AG08396 (cell line): ENCODE measurements at regions not wholly inside any gene's neighbourhood (a gene's known extent, or its start where the extent isn't known, plus 50 kb on each side); places are given as distances from the start of the nearest gene placed in this dataset.

Experiments used
- DNase-seq: peaks from one replicate; pipeline ENCODE4 v3.0.0; 2012; ENCODE audit warnings: low spot score, mixed read lengths

GRCh38 chr18:76684265-76684664, 138.1 kb upstream of the ZNF236 start:
- no peak for DNase-seq

- no peak for DNase-seq
Observed at GRCh38 chr18:76679945-76680344, 142.4 kb upstream of the ZNF236 start.

- no peak for DNase-seq
Observed at GRCh38 chr18:76679259-76679658, 143.1 kb upstream of the ZNF236 start.

- no peak for DNase-seq
Observed at GRCh38 chr18:76678248-76678647, 144.1 kb upstream of the ZNF236 start.

GRCh38 chr18:76674596-76674995, 147.8 kb upstream of the ZNF236 start:
- DNase-seq: no peak

GRCh38 chr18:76673281-76674185, 148.8 kb upstream of the ZNF236 start:
- no peak for DNase-seq

GRCh38 chr18:76672627-76673026, 149.7 kb upstream of the ZNF236 start:
- DNase-seq: peak; percentile 22

- DNase-seq: no peak
Observed at GRCh38 chr18:76670564-76671288, 151.6 kb upstream of the ZNF236 start.

GRCh38 chr18:76668546-76668945, 153.8 kb upstream of the ZNF236 start:
- no peak for DNase-seq

GRCh38 chr18:76668119-76668518, 154.2 kb upstream of the ZNF236 start:
- no peak for DNase-seq

GRCh38 chr18:76667603-76668002, 154.8 kb upstream of the ZNF236 start:
- DNase-seq: no peak

GRCh38 chr18:76662626-76663025, 159.7 kb upstream of the ZNF236 start:
- no peak for DNase-seq

- no peak for DNase-seq
Observed at GRCh38 chr18:76660571-76661192, 161.7 kb upstream of the ZNF236 start.

GRCh38 chr18:76658627-76659026, 163.6 kb upstream of the ZNF516 start:
- no peak for DNase-seq

GRCh38 chr18:76657911-76658470, 162.9 kb upstream of the ZNF516 start:
- DNase-seq: no peak

GRCh38 chr18:76656925-76657827, 162.1 kb upstream of the ZNF516 start:
- no peak for DNase-seq

GRCh38 chr18:76654577-76654976, 159.5 kb upstream of the ZNF516 start:
- no peak for DNase-seq

- no peak for DNase-seq
Observed at GRCh38 chr18:76647322-76647721, 152.3 kb upstream of the ZNF516 start.

GRCh38 chr18:76644580-76644979, 149.5 kb upstream of the ZNF516 start:
- DNase-seq: no peak

- DNase-seq: no peak
Observed at GRCh38 chr18:76643996-76644395, 149.0 kb upstream of the ZNF516 start.

GRCh38 chr18:76643199-76643598, 148.2 kb upstream of the ZNF516 start:
- no peak for DNase-seq
